ENCODE measurements at regions not wholly inside any gene's neighbourhood (a gene's known extent, or its start where the extent isn't known, plus 50 kb on each side); places are given as distances from the start of the nearest gene placed in this dataset.
A peak's percentile ranks its signal among the peaks of the same experiment; 100 is the strongest.
"Not testable (repeated sequence)": the region's sequence is repeated elsewhere in the genome, so short reads cannot be mapped to it uniquely, and the experiment has no call there.

GRCh38 chr2:242088471-242089212 is 219.1 kb downstream of the RTP5 start:
- Histone ChIP-seq H3K27ac (no peak overlapping the region), H3K27me3 (ENCODE audit: insufficient read depth, low read depth, severe bottlenecking) (no peaks in the 10 kb centered on the region), H3K4me3 (ENCODE audit: low read depth, low read length) (peak overlapping the region; percentile 69), H3K9me3 (ENCODE audit: severe bottlenecking) (no peaks in the 10 kb centered on the region), H3K36me3 (no peaks in the 10 kb centered on the region)
- TF ChIP-seq CTCF (IDR thresholded peaks at IDR 0.05; ENCODE audit: low read depth, low read length), result no peak
- DNase-seq, result peak; percentile 92

- not testable (repeated sequence) for H3K36me3 ChIP-seq; DNase-seq; H3K9me3 ChIP-seq (ENCODE audit: severe bottlenecking); H3K27me3 ChIP-seq (ENCODE audit: insufficient read depth, low read depth, severe bottlenecking); H3K27ac ChIP-seq
- H3K4me3 ChIP-seq (ENCODE audit: low read depth, low read length), result peak overlapping the region; percentile 69
These were observed 219.7 kb downstream of the RTP5 start for GRCh38 chr2:242089213-242089549.

GRCh38 chr2:242097278-242097677 is 227.7 kb downstream of the RTP5 start:
- H3K36me3 ChIP-seq; H3K4me3 ChIP-seq (ENCODE audit: low read depth, low read length); DNase-seq; H3K27me3 ChIP-seq (ENCODE audit: insufficient read depth, low read depth, severe bottlenecking); H3K9me3 ChIP-seq (ENCODE audit: severe bottlenecking); H3K27ac ChIP-seq: not testable (repeated sequence)

GRCh38 chr2:242098034-242098433 is 228.5 kb downstream of the RTP5 start:
- H3K27me3 ChIP-seq (ENCODE audit: insufficient read depth, low read depth, severe bottlenecking), result no peaks in the 10 kb centered on the region
- no peak overlapping the region for H3K27ac ChIP-seq
- no peak for DNase-seq
- H3K4me3 ChIP-seq (ENCODE audit: low read depth, low read length), result no peak overlapping the region
- peaks cover 10% of the 10 kb centered on the region for H3K36me3 ChIP-seq
- H3K9me3 ChIP-seq (ENCODE audit: severe bottlenecking), result no peaks in the 10 kb centered on the region
- no peak for TF ChIP-seq CTCF (IDR thresholded peaks at IDR 0.05; ENCODE audit: low read depth, low read length)

- Histone ChIP-seq H3K36me3 (peaks cover 10% of the 10 kb centered on the region), H3K4me3 (ENCODE audit: low read depth, low read length) (no peak overlapping the region), H3K27ac (no peak overlapping the region)
These were observed 229.1 kb downstream of the RTP5 start for GRCh38 chr2:242098445-242099128.

GRCh38 chr2:242103093-242103492 is 233.6 kb downstream of the RTP5 start:
- not testable (repeated sequence) for H3K27me3 ChIP-seq (ENCODE audit: insufficient read depth, low read depth, severe bottlenecking); H3K36me3 ChIP-seq; H3K27ac ChIP-seq; DNase-seq; H3K9me3 ChIP-seq (ENCODE audit: severe bottlenecking); H3K4me3 ChIP-seq (ENCODE audit: low read depth, low read length)

More at GRCh38 chr2:242098445-242099128, 229.1 kb downstream of the RTP5 start:
- no peak for TF ChIP-seq CTCF (IDR thresholded peaks at IDR 0.05; ENCODE audit: low read depth, low read length)
- Histone ChIP-seq H3K9me3 (ENCODE audit: severe bottlenecking) (no peaks in the 10 kb centered on the region), H3K27me3 (ENCODE audit: insufficient read depth, low read depth, severe bottlenecking) (no peaks in the 10 kb centered on the region)
- DNase-seq, result no peak

GRCh38 chr2:242104202-242104956 is 234.8 kb downstream of the RTP5 start:
- H3K27ac ChIP-seq, result not testable (repeated sequence)

GRCh38 chr2:242107065-242107464 is 237.5 kb downstream of the RTP5 start:
- not testable (repeated sequence) for H3K27me3 ChIP-seq (ENCODE audit: insufficient read depth, low read depth, severe bottlenecking); H3K9me3 ChIP-seq (ENCODE audit: severe bottlenecking); DNase-seq; H3K27ac ChIP-seq; H3K4me3 ChIP-seq (ENCODE audit: low read depth, low read length); H3K36me3 ChIP-seq

More at GRCh38 chr2:242104202-242104956, 234.8 kb downstream of the RTP5 start:
- H3K27me3 ChIP-seq (ENCODE audit: insufficient read depth, low read depth, severe bottlenecking); H3K36me3 ChIP-seq; H3K9me3 ChIP-seq (ENCODE audit: severe bottlenecking); H3K4me3 ChIP-seq (ENCODE audit: low read depth, low read length); DNase-seq: not testable (repeated sequence)

GRCh38 chr2:242108797-242109500 is 239.4 kb downstream of the RTP5 start:
- not testable (repeated sequence) for H3K4me3 ChIP-seq (ENCODE audit: low read depth, low read length); H3K27ac ChIP-seq; H3K27me3 ChIP-seq (ENCODE audit: insufficient read depth, low read depth, severe bottlenecking); H3K9me3 ChIP-seq (ENCODE audit: severe bottlenecking); DNase-seq; H3K36me3 ChIP-seq

GRCh38 chr2:242109819-242110218 is 240.3 kb downstream of the RTP5 start:
- not testable (repeated sequence) for H3K27ac ChIP-seq; H3K27me3 ChIP-seq (ENCODE audit: insufficient read depth, low read depth, severe bottlenecking); DNase-seq; H3K9me3 ChIP-seq (ENCODE audit: severe bottlenecking); H3K4me3 ChIP-seq (ENCODE audit: low read depth, low read length); H3K36me3 ChIP-seq

All from WERI-Rb-1 (cell line).